ENCODE measurements at regions not wholly inside any gene's neighbourhood (a gene's known extent, or its start where the extent isn't known, plus 50 kb on each side); places are given as distances from the start of the nearest gene placed in this dataset.
"Not testable (repeated sequence)": the region's sequence is repeated elsewhere in the genome, so short reads cannot be mapped to it uniquely, and the experiment has no call there.

DNA sequence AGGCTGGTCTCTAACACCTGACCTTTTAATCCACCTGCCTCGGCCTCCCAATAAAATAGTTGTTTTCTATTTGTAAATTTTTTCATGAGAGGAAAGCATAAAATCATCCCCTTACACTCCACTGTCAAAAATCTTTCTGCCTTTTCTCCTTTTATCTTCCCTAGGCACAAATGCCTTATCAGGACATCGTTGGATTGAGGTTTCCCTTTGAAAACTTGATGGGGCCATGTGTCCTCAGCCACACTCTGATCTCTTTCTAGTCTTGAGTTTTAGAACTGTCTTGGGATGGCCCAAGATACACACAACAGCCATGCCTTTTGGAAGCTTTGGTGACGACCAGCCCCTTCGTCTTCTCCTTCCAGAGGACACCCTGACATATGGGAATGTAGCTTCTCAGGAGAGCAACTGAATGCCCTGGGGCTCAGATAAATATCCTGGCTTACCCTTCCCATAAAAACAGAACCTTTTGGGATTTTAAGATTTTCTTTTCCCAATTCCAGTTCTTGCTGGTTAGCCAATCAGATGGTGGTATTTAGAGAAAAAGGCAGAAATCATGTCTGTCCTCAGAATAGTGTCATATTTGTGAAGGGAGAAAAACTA is 112.4 kb downstream of the ZNF429 start:
- Histone ChIP-seq H3K14ac (ENCODE audit: low read length in 2 of 2) (no peak overlapping the region), H3K18ac (ENCODE audit: low read depth in 1 of 2, low read length in 2 of 2) (no peak overlapping the region), H3K36me3 (ENCODE audit: control insufficient read depth in 1 of 2, insufficient read depth in 2 of 2, low read depth in 1 of 2, low read length in 2 of 2) (no peaks in the 10 kb centered on the region), H4K8ac (ENCODE audit: low read length) (no peak overlapping the region), H2AFZ (ENCODE audit: low read depth, low read length) (no peak overlapping the region), H3K4me1 (ENCODE audit: control insufficient read depth, insufficient read depth, low read depth, low read length) (no peaks in the 10 kb centered on the region), H3K4me3 (ENCODE audit: insufficient read depth in 1 of 2, low read depth in 1 of 2, low read length in 2 of 2) (no peak overlapping the region), H3K27ac (ENCODE audit: low read length, poor library complexity, severe bottlenecking) (no peak overlapping the region), H3K4ac (ENCODE audit: low read depth in 1 of 2, low read length in 2 of 2) (no peak overlapping the region), H2BK120ac (ENCODE audit: low read depth, low read length) (no peak overlapping the region), H3K9me3 (ENCODE audit: control insufficient read depth, low read length) (peaks cover 24% of the 10 kb centered on the region), H2BK15ac (ENCODE audit: low read depth, poor library complexity, severe bottlenecking) (no peak overlapping the region), H2BK5ac (ENCODE audit: low read depth, low read length, poor library complexity, severe bottlenecking) (no peak overlapping the region), H2BK12ac (ENCODE audit: low read length in 2 of 2) (no peak overlapping the region), H3K79me1 (replicated peaks; ENCODE audit: low read length, poor library complexity, severe bottlenecking) (no peaks in the 10 kb centered on the region), H3K27me3 (ENCODE audit: control insufficient read depth in 1 of 2, insufficient read depth in 1 of 2, low read length in 2 of 2) (no peaks in the 10 kb centered on the region), H3K23ac (ENCODE audit: low read length in 2 of 2) (no peak overlapping the region), H2AK5ac (ENCODE audit: low read length, severe bottlenecking) (no peak overlapping the region), H3K4me2 (ENCODE audit: low read length, poor library complexity, severe bottlenecking) (no peak overlapping the region), H3K9ac (ENCODE audit: low read length) (no peak overlapping the region), H4K91ac (ENCODE audit: low read length) (no peak overlapping the region)
- 62% methylated on average over 2 of the region's 4 CpGs for WGBS
- no peak for DNase-seq

DNA sequence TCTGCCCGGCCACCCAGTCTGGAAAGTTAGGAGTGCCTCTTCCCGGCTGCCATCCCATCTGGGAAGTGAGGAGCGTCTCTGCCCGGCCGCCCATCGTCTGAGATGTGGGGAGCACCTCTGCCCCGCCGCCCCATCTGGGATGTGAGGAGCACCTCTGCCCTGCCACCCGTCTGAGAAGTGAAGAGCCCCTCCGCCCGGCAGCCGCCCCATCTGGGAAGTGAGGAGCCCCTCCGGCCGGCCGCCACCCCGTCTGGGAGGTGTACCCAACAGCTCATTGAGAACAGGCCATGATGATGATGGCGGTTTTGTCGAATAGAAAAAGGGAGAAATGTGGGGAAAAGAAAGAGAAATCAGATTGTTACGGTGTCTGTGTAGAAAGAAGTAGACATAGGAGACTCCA is 109.4 kb downstream of the ZNF429 start:
- not testable (repeated sequence) for DNase-seq; H3K79me1 ChIP-seq (replicated peaks; ENCODE audit: low read length, poor library complexity, severe bottlenecking); H4K91ac ChIP-seq (ENCODE audit: low read length); H2BK5ac ChIP-seq (ENCODE audit: low read depth, low read length, poor library complexity, severe bottlenecking); H3K4me1 ChIP-seq (ENCODE audit: control insufficient read depth, insufficient read depth, low read depth, low read length); H2AFZ ChIP-seq (ENCODE audit: low read depth, low read length); H2BK12ac ChIP-seq (ENCODE audit: low read length in 2 of 2); H3K36me3 ChIP-seq (ENCODE audit: control insufficient read depth in 1 of 2, insufficient read depth in 2 of 2, low read depth in 1 of 2, low read length in 2 of 2); H3K23ac ChIP-seq (ENCODE audit: low read length in 2 of 2); H2BK15ac ChIP-seq (ENCODE audit: low read depth, poor library complexity, severe bottlenecking); H4K8ac ChIP-seq (ENCODE audit: low read length); H3K9ac ChIP-seq (ENCODE audit: low read length); H3K27me3 ChIP-seq (ENCODE audit: control insufficient read depth in 1 of 2, insufficient read depth in 1 of 2, low read length in 2 of 2); H3K14ac ChIP-seq (ENCODE audit: low read length in 2 of 2); H3K4me2 ChIP-seq (ENCODE audit: low read length, poor library complexity, severe bottlenecking); H3K4ac ChIP-seq (ENCODE audit: low read depth in 1 of 2, low read length in 2 of 2); H3K18ac ChIP-seq (ENCODE audit: low read depth in 1 of 2, low read length in 2 of 2); H2AK5ac ChIP-seq (ENCODE audit: low read length, severe bottlenecking); H3K27ac ChIP-seq (ENCODE audit: low read length, poor library complexity, severe bottlenecking); H2BK120ac ChIP-seq (ENCODE audit: low read depth, low read length); H3K4me3 ChIP-seq (ENCODE audit: insufficient read depth in 1 of 2, low read depth in 1 of 2, low read length in 2 of 2)
- H3K9me3 ChIP-seq (ENCODE audit: control insufficient read depth, low read length) = peaks cover 14% of the 10 kb centered on the region
- WGBS = 76% methylated on average over 18 of the region's 19 CpGs

DNA sequence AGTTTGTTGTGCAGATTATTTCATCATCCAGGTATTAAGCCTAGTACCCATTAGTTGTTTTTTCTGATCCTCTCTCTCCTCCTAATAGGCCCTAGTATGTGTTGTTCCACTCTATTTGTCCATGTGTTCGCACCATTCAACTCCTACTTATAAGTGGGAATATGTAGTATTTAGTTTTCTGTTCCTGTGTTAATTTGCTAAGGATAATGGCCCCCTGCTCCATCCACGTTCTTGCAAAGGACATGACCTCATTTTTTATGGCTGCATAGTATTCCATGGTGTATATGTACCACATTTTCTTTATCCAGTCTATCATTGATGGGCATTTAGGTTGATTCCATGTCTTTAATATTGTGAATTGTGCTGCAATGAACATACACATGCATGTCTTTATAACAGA is 107.8 kb downstream of the ZNF429 start:
- not testable (repeated sequence) for H4K8ac ChIP-seq (ENCODE audit: low read length); H3K4me2 ChIP-seq (ENCODE audit: low read length, poor library complexity, severe bottlenecking); DNase-seq; H3K27ac ChIP-seq (ENCODE audit: low read length, poor library complexity, severe bottlenecking); H2BK12ac ChIP-seq (ENCODE audit: low read length in 2 of 2); H3K18ac ChIP-seq (ENCODE audit: low read depth in 1 of 2, low read length in 2 of 2); H4K91ac ChIP-seq (ENCODE audit: low read length); H2AFZ ChIP-seq (ENCODE audit: low read depth, low read length); H3K4me3 ChIP-seq (ENCODE audit: insufficient read depth in 1 of 2, low read depth in 1 of 2, low read length in 2 of 2); H3K9ac ChIP-seq (ENCODE audit: low read length); H3K4me1 ChIP-seq (ENCODE audit: control insufficient read depth, insufficient read depth, low read depth, low read length); H3K23ac ChIP-seq (ENCODE audit: low read length in 2 of 2); H3K79me1 ChIP-seq (replicated peaks; ENCODE audit: low read length, poor library complexity, severe bottlenecking); H2BK5ac ChIP-seq (ENCODE audit: low read depth, low read length, poor library complexity, severe bottlenecking); H3K27me3 ChIP-seq (ENCODE audit: control insufficient read depth in 1 of 2, insufficient read depth in 1 of 2, low read length in 2 of 2); H2AK5ac ChIP-seq (ENCODE audit: low read length, severe bottlenecking); H3K14ac ChIP-seq (ENCODE audit: low read length in 2 of 2); H3K4ac ChIP-seq (ENCODE audit: low read depth in 1 of 2, low read length in 2 of 2); H3K36me3 ChIP-seq (ENCODE audit: control insufficient read depth in 1 of 2, insufficient read depth in 2 of 2, low read depth in 1 of 2, low read length in 2 of 2); H2BK15ac ChIP-seq (ENCODE audit: low read depth, poor library complexity, severe bottlenecking); H2BK120ac ChIP-seq (ENCODE audit: low read depth, low read length)
- WGBS = no CpG with 5 or more reads among the region's 2 CpGs
- peaks cover 12% of the 10 kb centered on the region for H3K9me3 ChIP-seq (ENCODE audit: control insufficient read depth, low read length)

DNA sequence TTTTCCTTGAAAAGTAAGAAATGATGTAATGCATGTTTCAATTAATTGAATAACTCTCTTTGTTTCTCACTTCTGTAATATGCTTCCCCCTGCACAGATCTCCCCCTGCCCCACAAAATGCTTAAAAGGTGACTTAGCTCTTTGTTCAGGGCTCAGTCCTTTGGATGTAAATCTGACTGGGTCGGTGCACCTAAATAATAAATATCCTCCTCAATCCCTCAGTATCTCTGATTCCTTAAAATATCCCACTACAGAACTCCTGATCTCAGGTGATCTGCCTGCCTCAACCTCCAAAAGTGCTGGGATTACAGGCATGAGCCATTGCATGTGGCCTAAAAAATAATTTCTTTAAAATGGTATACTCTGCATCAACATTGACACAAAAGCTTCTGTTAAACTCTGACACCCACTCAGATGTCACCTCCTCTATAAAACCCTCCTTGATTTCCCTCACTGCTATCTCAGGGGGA is 107.0 kb downstream of the ZNF429 start:
- peaks cover 4% of the 10 kb centered on the region for H3K9me3 ChIP-seq (ENCODE audit: control insufficient read depth, low read length)
- 86% methylated on average over 1 of the region's 1 CpG for WGBS
- H3K27ac ChIP-seq (ENCODE audit: low read length, poor library complexity, severe bottlenecking) = no peak overlapping the region

More for the DNA sequence above, 107.0 kb downstream of the ZNF429 start:
- Histone ChIP-seq H3K9ac (ENCODE audit: low read length) (no peak overlapping the region), H2BK15ac (ENCODE audit: low read depth, poor library complexity, severe bottlenecking) (no peak overlapping the region), H4K91ac (ENCODE audit: low read length) (no peak overlapping the region), H3K4me3 (ENCODE audit: insufficient read depth in 1 of 2, low read depth in 1 of 2, low read length in 2 of 2) (no peak overlapping the region), H3K4ac (ENCODE audit: low read depth in 1 of 2, low read length in 2 of 2) (no peak overlapping the region), H2BK12ac (ENCODE audit: low read length in 2 of 2) (no peak overlapping the region), H2BK5ac (ENCODE audit: low read depth, low read length, poor library complexity, severe bottlenecking) (no peak overlapping the region), H4K8ac (ENCODE audit: low read length) (no peak overlapping the region), H3K79me1 (replicated peaks; ENCODE audit: low read length, poor library complexity, severe bottlenecking) (no peaks in the 10 kb centered on the region), H3K4me1 (ENCODE audit: control insufficient read depth, insufficient read depth, low read depth, low read length) (no peaks in the 10 kb centered on the region), H3K27me3 (ENCODE audit: control insufficient read depth in 1 of 2, insufficient read depth in 1 of 2, low read length in 2 of 2) (no peaks in the 10 kb centered on the region), H3K4me2 (ENCODE audit: low read length, poor library complexity, severe bottlenecking) (no peak overlapping the region), H3K14ac (ENCODE audit: low read length in 2 of 2) (no peak overlapping the region), H3K18ac (ENCODE audit: low read depth in 1 of 2, low read length in 2 of 2) (no peak overlapping the region), H2AK5ac (ENCODE audit: low read length, severe bottlenecking) (no peak overlapping the region), H2BK120ac (ENCODE audit: low read depth, low read length) (no peak overlapping the region), H2AFZ (ENCODE audit: low read depth, low read length) (no peak overlapping the region), H3K23ac (ENCODE audit: low read length in 2 of 2) (no peak overlapping the region), H3K36me3 (ENCODE audit: control insufficient read depth in 1 of 2, insufficient read depth in 2 of 2, low read depth in 1 of 2, low read length in 2 of 2) (no peaks in the 10 kb centered on the region)
- no peak for DNase-seq
